Right atrium auricular region (tissue), 2 donors: ENCODE measurements at regions not wholly inside any gene's neighbourhood (a gene's known extent, or its start where the extent isn't known, plus 50 kb on each side); places are given as distances from the start of the nearest gene placed in this dataset.

ENCODE experiments used
- DNase-seq: peaks from one replicate; pipeline ENCODE4 v3.0.0-alpha.2; 2019; ENCODE audit warnings: low spot score
- H3K27ac ChIP-seq, 2 donors: fragments of 200-600 bp; sonication (generic); 1 replicate in 1 of 2; 2 replicates in 1 of 2; pipeline ENCODE4 v1.5.1; 2016 to 2019
- H3K27me3 ChIP-seq, 2 donors: fragments of 200-600 bp; sonication (generic); one replicate each; pipeline versions ENCODE4 v1.5.1 to v1.6.0; 2017 to 2019
- H3K36me3 ChIP-seq: fragments of 200-600 bp; sonication (generic); one replicate; pipeline ENCODE4 v1.5.1; 2016
- H3K4me1 ChIP-seq, 2 donors: fragments of 200-600 bp; sonication (generic); one replicate each; pipeline versions ENCODE4 v1.5.1 to v1.6.0; 2017 to 2019
- H3K4me3 ChIP-seq, 2 donors: fragments of 200-600 bp; sonication (generic); 1 replicate in 1 of 2; 2 replicates in 1 of 2; pipeline ENCODE4 v1.5.1; 2017 to 2019; ENCODE audit warnings: mild to moderate bottlenecking in 1 of 2, moderate library complexity in 1 of 2
- H3K9me3 ChIP-seq, 2 donors: fragments of 200-600 bp; sonication (generic); one replicate each; pipeline ENCODE4 v1.5.1; 2019
- CTCF ChIP-seq, 2 donors: fragments of 200-600 bp; sonication (generic); IDR thresholded peaks; one replicate each; pipeline ENCODE4 v1.5.1; 2019; ENCODE audit warnings: antibody characterized with exemption in 2 of 2

- Histone ChIP-seq H3K4me3 (peak overlapping the region in 1 of 2 donors; percentile 12), H3K27ac (no peak overlapping the region), H3K27me3 (no peaks in the 10 kb centered on the region), H3K4me1 (peaks cover 0 to 23% of the 10 kb centered on the region in 2 donors), H3K36me3 (no peaks in the 10 kb centered on the region), H3K9me3 (no peaks in the 10 kb centered on the region)
- TF ChIP-seq CTCF (IDR thresholded peaks at IDR 0.05) = no peak
- no peak for DNase-seq
These were observed 91.7 kb upstream of the MBOAT2 start for GRCh38 chr2:9095226-9095625.

- peaks cover 0 to 23% of the 10 kb centered on the region in 2 donors for H3K4me1 ChIP-seq
- DNase-seq = peak; percentile 16
- H3K27me3 ChIP-seq = no peaks in the 10 kb centered on the region
- no peaks in the 10 kb centered on the region for H3K36me3 ChIP-seq
- no peak for TF ChIP-seq CTCF (IDR thresholded peaks at IDR 0.05)
- no peaks in the 10 kb centered on the region for H3K9me3 ChIP-seq
- no peak overlapping the region for H3K4me3 ChIP-seq
- H3K27ac ChIP-seq = no peak overlapping the region
These were observed 90.6 kb upstream of the MBOAT2 start for GRCh38 chr2:9094117-9094516.

GRCh38 chr2:9093324-9093723 is 89.8 kb upstream of the MBOAT2 start:
- H3K4me1 ChIP-seq = peaks cover 0 to 23% of the 10 kb centered on the region in 2 donors
- H3K9me3 ChIP-seq = no peaks in the 10 kb centered on the region
- no peaks in the 10 kb centered on the region for H3K36me3 ChIP-seq
- H3K27ac ChIP-seq = no peak overlapping the region
- H3K4me3 ChIP-seq = no peak overlapping the region
- no peaks in the 10 kb centered on the region for H3K27me3 ChIP-seq
- no peak for TF ChIP-seq CTCF (IDR thresholded peaks at IDR 0.05)
- DNase-seq = no peak

- Histone ChIP-seq H3K36me3 (no peaks in the 10 kb centered on the region), H3K4me1 (peaks cover 0 to 23% of the 10 kb centered on the region in 2 donors), H3K27ac (no peak overlapping the region), H3K9me3 (no peaks in the 10 kb centered on the region), H3K27me3 (no peaks in the 10 kb centered on the region), H3K4me3 (no peak overlapping the region)
- peak; percentile 32 for DNase-seq
- TF ChIP-seq CTCF (IDR thresholded peaks at IDR 0.05) = no peak
These were observed 89.1 kb upstream of the MBOAT2 start for GRCh38 chr2:9092383-9093282.

- DNase-seq = no peak
- Histone ChIP-seq H3K9me3 (no peaks in the 10 kb centered on the region), H3K27me3 (no peaks in the 10 kb centered on the region), H3K36me3 (no peaks in the 10 kb centered on the region), H3K4me1 (peaks cover 0 to 18% of the 10 kb centered on the region in 2 donors), H3K4me3 (no peak overlapping the region), H3K27ac (no peak overlapping the region)
- TF ChIP-seq CTCF (IDR thresholded peaks at IDR 0.05) = no peak
These were observed 88.3 kb upstream of the MBOAT2 start for GRCh38 chr2:9091811-9092210.
